COR-L47 (cell line): ENCODE measurements at regions not wholly inside any gene's neighbourhood (a gene's known extent, or its start where the extent isn't known, plus 50 kb on each side); places are given as distances from the start of the nearest gene placed in this dataset.

Experiments used
- DNase-seq: peaks from one replicate; lab custom pipeline; 2025; lab: John Stamatoyannopoulos, UW

- DNase-seq: no peak
Observed at GRCh38 chr10:88023676-88024075, 160.3 kb downstream of the PTEN start.

- DNase-seq: no peak
Observed at GRCh38 chr10:88026031-88026430, 162.6 kb downstream of the PTEN start.

- no peak for DNase-seq
Observed at GRCh38 chr10:88027570-88027969, 164.1 kb downstream of the PTEN start.

GRCh38 chr10:88028072-88028471 lies 164.6 kb downstream of the PTEN start:
- no peak for DNase-seq

- no peak for DNase-seq
Observed at GRCh38 chr10:88028654-88029053, 165.2 kb downstream of the PTEN start.

- no peak for DNase-seq
Observed at GRCh38 chr10:88032566-88032965, 169.1 kb downstream of the PTEN start.

GRCh38 chr10:88033385-88033784 lies 170.0 kb downstream of the PTEN start:
- no peak for DNase-seq

- DNase-seq: no peak
Observed at GRCh38 chr10:88033793-88034192, 170.4 kb downstream of the PTEN start.

- DNase-seq: no peak
Observed at GRCh38 chr10:88036126-88036525, 172.7 kb downstream of the PTEN start.

GRCh38 chr10:88037623-88038022 lies 174.2 kb downstream of the PTEN start:
- no peak for DNase-seq

- no peak for DNase-seq
Observed at GRCh38 chr10:88038268-88038667, 174.8 kb downstream of the PTEN start.

GRCh38 chr10:88039496-88040200 lies 176.2 kb downstream of the PTEN start:
- no peak for DNase-seq

- DNase-seq: no peak
Observed at GRCh38 chr10:88041243-88042159, 178.1 kb downstream of the PTEN start.

- DNase-seq: no peak
Observed at GRCh38 chr10:88042160-88043100, 179.0 kb downstream of the PTEN start.

- no peak for DNase-seq
Observed at GRCh38 chr10:88045096-88045495, 181.7 kb downstream of the PTEN start.

GRCh38 chr10:88045656-88046415 lies 182.4 kb downstream of the PTEN start:
- no peak for DNase-seq

GRCh38 chr10:88047579-88047978 lies 184.2 kb downstream of the PTEN start:
- no peak for DNase-seq

- DNase-seq: no peak
Observed at GRCh38 chr10:88048312-88048711, 184.9 kb downstream of the PTEN start.

- no peak for DNase-seq
Observed at GRCh38 chr10:88049204-88049603, 185.8 kb downstream of the PTEN start.

- DNase-seq: no peak
Observed at GRCh38 chr10:88057720-88058119, 194.3 kb downstream of the PTEN start.

GRCh38 chr10:88058750-88059149 lies 195.3 kb downstream of the PTEN start:
- DNase-seq: no peak
